ENCODE measurements at regions not wholly inside any gene's neighbourhood (a gene's known extent, or its start where the extent isn't known, plus 50 kb on each side); places are given as distances from the start of the nearest gene placed in this dataset.

- no peak for DNase-seq
Observed at GRCh38 chr20:24779131-24779530, 169.9 kb upstream of the CST7 start.

GRCh38 chr20:24779946-24780345, 169.1 kb upstream of the CST7 start:
- DNase-seq: no peak

DNA sequence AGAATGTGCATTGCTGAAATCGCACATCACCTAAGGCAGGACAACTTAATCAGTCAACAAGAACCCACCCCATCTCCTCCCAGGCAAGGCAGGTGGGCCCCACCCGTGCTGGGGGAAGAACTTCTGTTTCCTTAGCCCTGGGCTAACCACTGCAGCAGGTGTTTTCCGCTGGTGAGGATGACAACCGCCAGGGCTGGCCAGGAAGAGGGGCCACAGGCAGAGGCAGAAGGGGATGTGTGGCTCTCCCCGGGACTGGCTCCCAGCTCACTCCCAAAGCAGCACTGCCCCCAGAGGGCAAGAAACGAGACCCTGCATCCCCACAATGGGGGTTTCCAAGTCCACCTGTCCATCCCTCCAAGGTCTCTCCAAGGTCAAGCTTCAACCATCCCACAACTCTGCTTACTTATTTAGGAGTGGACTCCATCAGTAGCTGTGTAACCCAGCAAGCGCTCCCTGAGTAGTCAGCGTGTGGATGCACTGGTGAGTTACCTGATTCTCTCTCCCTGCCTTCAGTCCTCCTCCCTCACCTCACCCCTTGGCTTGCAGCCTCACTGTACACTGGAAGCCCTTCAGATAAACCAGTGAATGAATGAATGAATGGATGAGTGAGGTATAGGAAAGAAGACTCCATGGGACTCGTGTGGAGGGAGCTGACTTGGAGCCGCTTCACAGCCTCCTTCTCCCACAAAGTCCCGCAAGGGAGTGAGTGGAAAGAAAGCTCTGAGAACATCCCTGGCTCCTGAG, 168.2 kb upstream of the CST7 start:
- DNase-seq: no peak

GRCh38 chr20:24781418-24781980, 167.6 kb upstream of the CST7 start:
- no peak for DNase-seq

DNA sequence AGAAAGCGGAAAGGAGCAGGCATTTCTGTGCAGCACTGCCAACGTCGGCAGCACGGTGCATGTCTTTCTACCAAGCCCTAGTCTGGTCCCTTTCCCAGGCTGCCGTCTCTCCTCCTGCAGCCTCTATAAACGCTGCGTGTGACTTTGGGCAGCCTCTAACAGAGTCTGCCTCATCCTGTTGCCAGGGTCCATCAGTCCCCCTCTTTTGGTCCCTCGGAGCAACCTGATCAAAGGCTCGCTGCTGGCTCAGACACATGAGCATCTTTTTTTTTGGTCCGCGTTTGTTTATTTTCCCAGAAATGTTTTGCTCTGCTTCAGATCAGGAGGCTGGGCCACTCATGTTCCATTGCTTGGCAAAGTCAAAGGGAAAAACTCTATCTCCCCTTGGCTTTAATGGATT, 166.8 kb upstream of the CST7 start:
- DNase-seq: no peak

DNA sequence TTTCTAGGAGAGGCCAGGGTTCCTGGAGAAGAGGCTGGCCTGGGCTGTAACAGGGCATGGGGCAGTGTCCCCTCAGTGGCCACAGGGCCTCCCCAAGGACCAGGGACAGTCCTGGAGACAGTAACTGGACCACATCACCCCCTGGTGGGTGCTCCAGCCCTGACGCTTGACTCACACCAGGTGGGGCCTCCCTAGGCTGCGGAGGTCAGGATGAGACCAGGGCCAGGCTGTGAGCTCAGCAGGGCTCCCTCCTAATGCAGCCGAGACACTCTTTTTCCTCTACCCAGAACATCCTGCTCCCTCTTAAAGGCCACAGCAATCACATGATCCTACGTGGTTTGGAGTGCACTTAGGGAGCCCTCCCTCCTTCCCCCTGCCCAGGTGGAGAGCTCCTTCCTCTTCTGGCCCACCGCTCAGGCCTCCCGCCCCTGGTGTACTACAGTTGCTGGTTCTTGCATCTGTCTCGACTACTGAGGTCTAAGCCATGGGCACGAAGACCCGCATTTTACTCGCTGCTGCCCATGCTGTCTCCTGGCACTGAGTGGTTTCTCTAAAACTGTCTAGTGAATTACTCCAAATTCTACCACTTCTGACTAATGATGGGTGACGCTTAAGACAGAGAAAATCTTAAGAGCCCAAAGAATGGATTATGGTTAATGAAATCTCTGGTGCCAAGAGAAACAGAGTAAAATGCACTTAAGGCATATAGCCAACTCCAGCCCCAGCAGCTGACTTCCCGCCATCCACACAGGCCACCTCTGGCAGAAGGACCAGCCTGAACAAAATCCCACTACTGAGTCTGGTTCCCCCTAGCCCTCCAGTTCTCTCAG, 166.1 kb upstream of the CST7 start:
- DNase-seq: no peak

DNA sequence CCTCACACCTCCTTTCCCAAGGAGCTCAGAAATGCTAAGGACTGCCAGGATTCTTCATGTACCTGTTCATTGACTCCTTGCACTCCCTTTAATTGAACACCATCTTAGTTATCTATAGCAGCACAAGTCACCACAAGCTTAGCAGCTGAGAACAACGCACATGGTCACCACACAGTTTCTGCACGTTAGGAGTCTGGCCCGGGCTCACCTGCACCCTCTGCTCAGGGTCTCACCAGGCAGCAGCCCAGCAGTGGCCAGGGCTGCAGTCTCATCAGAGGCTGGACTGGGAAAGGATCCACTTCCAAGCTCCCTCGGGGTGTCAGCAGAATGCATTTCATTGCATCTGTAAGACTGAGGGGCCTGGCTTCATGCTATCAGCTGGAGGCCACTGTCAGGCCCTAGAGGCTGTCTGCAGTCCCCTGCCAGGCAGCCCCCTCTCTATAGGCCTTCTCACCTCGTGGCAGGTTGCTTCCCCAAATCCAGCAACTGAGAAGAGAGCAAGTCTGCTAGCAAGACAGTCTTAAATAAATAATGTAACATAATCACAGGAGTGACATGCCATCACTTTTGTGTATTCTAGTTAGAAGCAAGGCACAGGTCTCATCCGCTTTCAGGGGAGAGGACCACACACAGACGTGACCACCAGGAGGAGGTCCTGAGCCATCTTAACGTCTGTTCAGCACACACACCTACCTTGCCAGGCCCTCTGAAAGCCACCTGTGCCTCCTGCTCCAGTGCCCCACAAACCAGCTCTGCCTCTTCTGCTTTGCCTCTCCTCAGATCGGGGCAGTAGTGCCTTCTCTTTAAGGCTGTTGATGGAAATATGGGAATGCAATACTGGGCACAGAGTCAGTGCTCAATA, 165.2 kb upstream of the CST7 start:
- peak; percentile 9 for DNase-seq

DNA sequence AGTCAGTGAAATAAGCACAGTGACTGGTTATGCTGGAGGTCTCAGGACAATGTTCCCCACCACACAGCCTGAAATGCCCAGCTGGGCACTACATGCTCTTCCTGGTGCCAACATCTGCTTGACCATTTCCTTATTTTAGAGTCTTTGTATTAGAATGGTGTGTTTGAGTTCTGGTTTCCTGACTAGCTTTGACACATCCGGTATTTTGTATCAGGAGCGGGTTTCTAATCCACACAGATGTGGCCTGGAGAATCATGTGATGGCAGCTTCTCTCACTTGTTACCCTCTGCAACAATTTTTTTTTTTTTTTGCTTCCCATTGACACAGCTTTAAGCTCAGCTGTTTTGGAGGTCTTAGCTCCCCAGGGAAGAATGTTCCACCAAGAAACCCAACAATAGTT, 164.5 kb upstream of the CST7 start:
- DNase-seq: no peak

- peak; percentile 20 for DNase-seq
Observed at GRCh38 chr20:24785141-24786110, 163.6 kb upstream of the CST7 start.

- no peak for DNase-seq
Observed at GRCh38 chr20:24786111-24786495, 163.0 kb upstream of the CST7 start.

DNA sequence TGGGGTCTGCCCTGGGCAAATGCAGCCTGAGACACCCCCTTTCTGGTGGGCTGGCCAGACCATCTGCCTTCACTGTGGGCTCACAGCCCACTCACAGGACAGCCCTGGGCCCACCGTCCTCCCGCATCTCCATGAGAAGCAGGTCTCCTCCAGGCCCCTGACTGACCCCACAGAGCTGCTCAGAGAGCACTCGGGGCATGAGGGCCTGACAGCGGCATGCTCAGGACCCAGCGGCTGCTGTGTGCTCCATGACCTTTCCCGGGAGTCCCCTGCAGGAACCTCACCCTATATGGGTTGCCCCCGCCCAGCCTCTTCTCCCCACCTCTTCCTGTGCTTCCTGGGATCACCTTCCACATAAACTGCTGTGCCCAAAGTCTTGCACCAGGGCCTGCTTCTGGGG, 162.4 kb upstream of the CST7 start:
- DNase-seq: no peak

- no peak for DNase-seq
Observed at GRCh38 chr20:24787071-24787470, 162.0 kb upstream of the CST7 start.

GRCh38 chr20:24787621-24788020, 161.4 kb upstream of the CST7 start:
- no peak for DNase-seq

DNA sequence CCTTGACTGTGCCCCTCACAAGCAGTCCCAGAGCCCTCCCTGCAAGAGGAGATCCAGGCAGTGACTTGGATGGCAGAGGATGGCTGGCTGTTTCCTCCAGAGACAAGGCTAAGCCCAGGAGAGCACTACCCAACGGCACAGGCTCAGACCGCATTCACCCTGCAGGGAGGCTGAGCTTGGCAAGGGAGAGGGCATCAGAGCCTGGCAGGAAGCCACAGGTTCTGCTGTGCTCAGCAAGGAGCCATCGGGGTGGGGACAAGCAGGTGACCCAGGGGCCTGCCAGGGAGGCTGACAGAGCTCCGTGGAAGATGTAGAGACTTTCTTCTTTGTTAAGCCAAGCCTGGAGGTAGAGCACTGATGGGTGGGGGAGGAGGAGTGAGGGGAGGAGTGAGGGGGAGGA, 159.2 kb upstream of the CST7 start:
- no peak for DNase-seq

DNA sequence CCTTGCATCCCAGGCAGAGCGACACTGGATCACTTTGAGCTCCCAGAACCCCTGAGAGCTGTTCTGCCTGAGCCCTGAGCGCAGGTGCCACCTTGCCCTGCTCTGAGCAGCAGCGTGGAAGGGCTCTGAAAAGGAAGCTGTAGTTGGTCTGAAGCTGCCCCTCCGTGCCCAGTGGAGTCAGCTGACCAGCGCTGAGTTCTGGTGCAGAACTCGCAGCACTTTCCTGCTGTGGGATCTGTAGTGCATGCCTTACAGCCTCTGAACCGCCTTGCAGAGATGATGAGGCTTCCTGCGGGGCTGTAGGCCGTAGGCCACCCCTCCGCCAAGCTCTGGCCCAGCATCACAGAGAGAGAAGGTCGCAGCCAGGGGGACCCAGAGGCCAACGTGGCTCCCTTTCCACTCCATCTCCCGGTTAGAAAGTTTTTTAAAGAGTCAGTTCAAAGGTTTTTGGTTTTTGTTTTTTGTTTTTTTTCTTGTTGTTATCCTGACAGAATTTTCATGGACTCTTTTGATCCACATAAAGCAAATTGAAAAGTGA, 158.3 kb upstream of the CST7 start:
- no peak for DNase-seq

- no peak for DNase-seq
Observed at GRCh38 chr20:24791953-24792352, 157.1 kb upstream of the CST7 start.

DNA sequence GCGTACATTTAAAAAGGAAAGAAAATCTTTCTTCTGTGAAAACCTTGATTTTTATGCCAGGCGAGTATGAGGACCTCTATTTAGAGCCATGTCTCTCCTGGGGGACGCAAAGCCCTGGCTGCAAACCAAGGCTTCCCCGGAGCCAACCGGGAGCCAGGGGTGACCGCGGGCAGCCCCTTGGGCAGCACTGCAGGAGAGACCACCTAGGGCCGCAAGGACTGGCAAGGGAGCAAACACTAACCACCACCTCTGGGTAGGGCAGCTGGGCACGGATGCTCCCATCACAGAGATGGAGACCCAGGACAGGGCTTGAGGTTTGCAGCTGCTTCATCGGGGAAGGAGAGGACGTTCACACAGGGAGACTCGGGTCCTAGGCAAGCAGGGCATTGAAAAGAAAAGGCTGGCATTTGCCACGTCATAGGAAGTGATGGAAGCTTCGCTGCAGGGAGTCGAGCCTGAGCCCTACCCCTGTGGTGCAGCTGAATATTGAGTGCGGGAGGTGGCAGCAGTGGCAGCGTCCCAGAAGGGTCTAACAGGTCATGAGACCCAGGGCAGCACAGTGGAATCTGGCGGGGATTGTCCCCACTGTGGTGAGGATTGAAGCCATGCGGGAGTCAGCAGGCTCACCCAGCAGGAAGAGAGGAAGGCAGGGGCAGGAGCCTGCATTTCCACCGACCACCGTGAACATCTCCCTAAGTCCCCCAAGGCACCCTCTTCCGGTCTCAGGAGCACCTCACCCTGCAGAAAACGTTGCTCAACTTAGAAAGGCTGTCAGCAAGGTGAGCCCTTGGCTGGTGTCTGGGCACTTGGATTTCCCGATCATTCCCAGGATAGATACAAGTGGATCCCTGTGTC, 156.2 kb upstream of the CST7 start:
- no peak for DNase-seq

DNA sequence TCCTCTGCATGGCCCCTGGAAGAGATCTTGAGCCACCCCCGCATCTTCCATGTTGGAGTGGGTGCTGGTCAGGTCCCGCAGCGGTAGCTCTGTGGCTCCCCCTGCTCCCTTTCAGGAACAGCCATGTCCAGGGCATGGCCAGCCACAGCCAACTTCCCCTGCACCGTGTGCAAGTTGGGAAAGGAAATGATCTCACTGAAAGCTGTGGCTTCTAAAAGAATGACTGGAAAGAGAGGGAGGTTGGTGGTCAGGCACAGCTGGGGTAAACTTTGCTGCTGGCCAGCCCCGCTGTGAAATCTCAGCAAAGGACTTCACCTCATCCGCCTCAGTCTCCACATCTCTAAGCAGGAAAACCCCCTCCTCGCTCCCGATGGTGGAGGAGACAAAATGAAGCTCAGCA, 153.6 kb upstream of the CST7 start:
- no peak for DNase-seq

DNA sequence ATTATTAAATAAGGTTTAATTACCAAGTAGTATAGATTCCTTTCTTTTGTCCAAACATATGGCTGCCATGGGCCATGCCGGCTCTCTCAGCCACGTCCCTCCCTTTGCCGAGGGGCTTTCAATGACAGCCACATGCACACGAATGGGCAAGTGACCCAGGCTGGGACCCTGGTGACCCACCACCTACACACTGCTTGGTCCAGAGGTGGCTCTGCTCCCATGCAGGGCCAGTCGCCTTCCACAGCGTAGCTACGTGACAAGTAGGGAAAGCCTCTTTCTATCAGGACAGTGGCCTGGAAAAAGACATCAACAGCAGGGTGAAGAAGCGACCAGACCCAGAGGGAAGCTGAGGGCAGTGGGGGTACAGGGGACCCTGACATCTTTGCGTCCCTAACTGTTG, 152.8 kb upstream of the CST7 start:
- no peak for DNase-seq

GRCh38 chr20:24797113-24797512, 152.0 kb upstream of the CST7 start:
- DNase-seq: no peak
